ENCODE measurements at regions not wholly inside any gene's neighbourhood (a gene's known extent, or its start where the extent isn't known, plus 50 kb on each side); places are given as distances from the start of the nearest gene placed in this dataset.

- no peak for TF ChIP-seq CTCF (conservative IDR thresholded peaks at IDR 0.05)
- TF ChIP-seq ZFX (IDR thresholded peaks at IDR 0.05), result no peak
Measured at GRCh38 chr16:73464834-73465233, 416.9 kb upstream of the ZFHX3 start.

Data from C4-2B (cell line).